HFFc6 (cell line): ENCODE measurements at regions not wholly inside any gene's neighbourhood (a gene's known extent, or its start where the extent isn't known, plus 50 kb on each side); places are given as distances from the start of the nearest gene placed in this dataset.

Experiments
- DNase-seq: peaks from one replicate; pipeline ENCODE4 v3.0.0-alpha.2; 2018
- H3K27ac Mint-ChIP-seq: 2 replicates; pipeline ENCODE4 v1.8.0; 2020; ENCODE audit warnings: mild to moderate bottlenecking, mixed read lengths
- H3K27me3 Mint-ChIP-seq: 2 replicates; pipeline ENCODE4 v1.8.0; 2021; ENCODE audit warnings: mild to moderate bottlenecking, moderate library complexity, mixed read lengths; ENCODE audit not compliant: insufficient read depth
- H3K36me3 Mint-ChIP-seq: 2 replicates; pipeline ENCODE4 v1.8.0; 2021; ENCODE audit warnings: low read depth, mixed read lengths
- H3K4me1 Mint-ChIP-seq: 2 replicates; pipeline ENCODE4 v1.8.0; 2020; ENCODE audit warnings: low read depth, mixed read lengths
- H3K4me3 Mint-ChIP-seq: 2 replicates; pipeline ENCODE4 v1.8.0; 2020; ENCODE audit warnings: mild to moderate bottlenecking, moderate library complexity, mixed read lengths
- H3K9me3 Mint-ChIP-seq: 2 replicates; pipeline ENCODE4 v1.8.0; 2020; ENCODE audit warnings: mild to moderate bottlenecking, mixed read lengths
- TF ChIP-seq, protein P1 (sequence below): fragments of 200-600 bp; sonication (generic); IDR thresholded peaks from 2 replicates; pipeline ENCODE4 v1.5.0; 2021; ENCODE audit warnings: antibody characterized with exemption, mild to moderate bottlenecking

DNA sequence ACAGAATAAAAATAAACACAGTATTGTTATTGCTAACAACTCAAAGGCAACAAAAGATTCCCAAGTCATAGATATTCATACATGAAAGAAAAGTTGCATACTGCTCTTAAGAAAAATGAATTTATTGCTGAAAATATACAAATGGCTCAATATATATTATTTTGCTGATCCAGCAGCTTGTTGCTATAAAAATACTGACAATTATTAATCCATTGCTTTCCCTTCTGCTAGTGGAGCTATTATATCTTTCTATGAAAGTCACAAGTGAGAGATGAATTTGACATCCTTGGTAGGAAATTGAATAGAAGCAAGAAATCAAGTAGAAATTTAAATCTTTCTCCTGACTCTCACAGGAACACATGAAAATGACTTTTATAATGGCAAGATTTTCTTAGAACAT lies 179.2 kb upstream of the MBNL1 start:
- TF ChIP-seq, protein P1, sequence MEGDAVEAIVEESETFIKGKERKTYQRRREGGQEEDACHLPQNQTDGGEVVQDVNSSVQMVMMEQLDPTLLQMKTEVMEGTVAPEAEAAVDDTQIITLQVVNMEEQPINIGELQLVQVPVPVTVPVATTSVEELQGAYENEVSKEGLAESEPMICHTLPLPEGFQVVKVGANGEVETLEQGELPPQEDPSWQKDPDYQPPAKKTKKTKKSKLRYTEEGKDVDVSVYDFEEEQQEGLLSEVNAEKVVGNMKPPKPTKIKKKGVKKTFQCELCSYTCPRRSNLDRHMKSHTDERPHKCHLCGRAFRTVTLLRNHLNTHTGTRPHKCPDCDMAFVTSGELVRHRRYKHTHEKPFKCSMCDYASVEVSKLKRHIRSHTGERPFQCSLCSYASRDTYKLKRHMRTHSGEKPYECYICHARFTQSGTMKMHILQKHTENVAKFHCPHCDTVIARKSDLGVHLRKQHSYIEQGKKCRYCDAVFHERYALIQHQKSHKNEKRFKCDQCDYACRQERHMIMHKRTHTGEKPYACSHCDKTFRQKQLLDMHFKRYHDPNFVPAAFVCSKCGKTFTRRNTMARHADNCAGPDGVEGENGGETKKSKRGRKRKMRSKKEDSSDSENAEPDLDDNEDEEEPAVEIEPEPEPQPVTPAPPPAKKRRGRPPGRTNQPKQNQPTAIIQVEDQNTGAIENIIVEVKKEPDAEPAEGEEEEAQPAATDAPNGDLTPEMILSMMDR: no peak
- no peaks in the 10 kb centered on the region for H3K36me3 Mint-ChIP-seq
- H3K9me3 Mint-ChIP-seq: no peaks in the 10 kb centered on the region
- H3K27ac Mint-ChIP-seq: no peak overlapping the region
- DNase-seq: no peak
- H3K4me3 Mint-ChIP-seq: no peak overlapping the region
- H3K27me3 Mint-ChIP-seq: no peaks in the 10 kb centered on the region
- peaks cover 2% of the 10 kb centered on the region; the same call in 1 of the 2 replicates for H3K4me1 Mint-ChIP-seq

DNA sequence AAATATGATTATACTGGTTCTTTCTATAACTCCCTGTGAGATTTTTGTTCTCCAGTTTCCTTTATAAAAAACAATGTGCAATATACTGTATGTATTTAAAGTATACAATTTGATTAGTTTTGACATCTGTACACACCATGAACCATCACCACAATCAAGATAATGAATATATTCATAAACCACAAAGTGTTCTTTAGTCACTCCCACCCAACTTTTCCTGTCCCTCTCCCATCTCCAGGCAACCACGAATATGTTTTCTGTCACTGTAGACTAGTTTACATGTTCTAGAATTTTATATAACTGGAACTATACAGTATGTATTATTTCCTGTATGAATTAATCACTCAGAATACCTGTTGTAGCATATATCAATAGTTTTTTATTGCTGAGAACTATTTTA lies 177.0 kb upstream of the MBNL1 start:
- TF ChIP-seq, protein P1: no peak
- H3K27me3 Mint-ChIP-seq: no peaks in the 10 kb centered on the region
- no peak overlapping the region for H3K27ac Mint-ChIP-seq
- H3K36me3 Mint-ChIP-seq: no peaks in the 10 kb centered on the region
- H3K4me1 Mint-ChIP-seq: peaks cover 5% of the 10 kb centered on the region; the same call in 1 of the 2 replicates
- no peak overlapping the region for H3K4me3 Mint-ChIP-seq
- H3K9me3 Mint-ChIP-seq: no peaks in the 10 kb centered on the region
- no peak for DNase-seq

DNA sequence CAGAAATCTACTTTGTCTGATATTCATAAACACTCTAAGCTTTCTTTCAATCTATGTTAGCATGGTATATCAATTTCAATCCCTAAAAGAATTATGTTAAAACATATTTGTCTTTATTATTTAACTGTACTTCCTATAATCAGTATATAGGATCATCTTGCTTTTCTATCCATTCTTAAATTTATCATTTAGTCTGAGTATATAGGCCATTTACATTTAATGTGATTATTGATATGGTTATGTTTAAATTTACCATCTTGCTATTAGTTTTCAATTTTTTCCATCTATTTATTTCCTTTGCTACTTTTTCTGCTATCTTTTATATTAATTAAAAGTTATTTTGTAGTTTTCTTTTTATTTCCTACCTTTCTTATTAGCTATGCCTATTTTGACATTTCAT lies 174.8 kb upstream of the MBNL1 start:
- Mint-ChIP-seq H3K27ac (no peak overlapping the region), H3K4me1 (peaks cover 9% of the 10 kb centered on the region; the same call in 1 of the 2 replicates), H3K36me3 (no peaks in the 10 kb centered on the region), H3K9me3 (no peaks in the 10 kb centered on the region), H3K27me3 (no peaks in the 10 kb centered on the region), H3K4me3 (no peak overlapping the region)
- DNase-seq: no peak
- TF ChIP-seq, protein P1: no peak

DNA sequence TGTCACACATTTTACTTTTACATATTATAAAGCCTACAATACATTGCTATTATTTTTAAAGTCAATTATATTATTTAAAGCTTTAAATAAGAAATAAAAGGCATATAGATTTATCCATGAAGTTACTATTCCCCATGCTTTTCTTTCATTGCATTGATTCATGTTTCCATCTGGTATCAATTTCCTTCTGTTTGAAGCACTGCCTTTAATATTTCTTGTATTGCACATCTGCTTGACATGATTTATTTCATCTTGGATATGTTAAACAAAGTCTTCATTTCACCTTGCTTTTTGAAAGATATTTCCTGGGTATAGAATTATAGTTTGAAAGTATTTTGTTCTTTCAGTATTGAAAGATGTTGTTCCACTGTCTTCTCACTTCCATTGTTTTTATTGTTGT lies 174.3 kb upstream of the MBNL1 start:
- Mint-ChIP-seq H3K27me3 (no peaks in the 10 kb centered on the region), H3K9me3 (no peaks in the 10 kb centered on the region)
- no peak for DNase-seq

DNA sequence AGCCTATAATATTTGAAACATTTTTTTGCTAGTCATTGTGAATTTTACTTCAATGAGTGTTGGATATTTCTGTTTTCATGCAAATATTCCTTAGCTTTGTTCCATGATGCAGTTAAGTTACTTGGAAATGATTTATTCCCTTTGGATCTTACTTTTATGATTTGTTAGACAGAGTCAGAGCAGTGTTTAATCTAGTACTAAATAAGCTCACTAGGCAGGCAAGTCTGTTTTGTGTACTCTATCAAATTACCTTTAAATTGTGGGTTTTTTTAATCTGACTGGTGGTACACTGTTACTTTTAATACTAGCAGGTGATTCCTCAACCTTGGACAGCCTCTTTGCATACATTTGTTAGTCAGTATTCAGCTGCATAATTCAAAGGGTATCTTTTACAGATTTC lies 173.3 kb upstream of the MBNL1 start:
- H3K27ac Mint-ChIP-seq: no peak overlapping the region
- H3K9me3 Mint-ChIP-seq: no peaks in the 10 kb centered on the region
- H3K4me3 Mint-ChIP-seq: no peak overlapping the region
- TF ChIP-seq, protein P1: no peak
- no peak for DNase-seq
- H3K27me3 Mint-ChIP-seq: no peaks in the 10 kb centered on the region
- H3K36me3 Mint-ChIP-seq: no peaks in the 10 kb centered on the region
- H3K4me1 Mint-ChIP-seq: peaks cover 9% of the 10 kb centered on the region; the same call in 1 of the 2 replicates

More for the DNA sequence above, 174.3 kb upstream of the MBNL1 start:
- H3K4me3 Mint-ChIP-seq: no peak overlapping the region
- no peak overlapping the region for H3K27ac Mint-ChIP-seq
- no peaks in the 10 kb centered on the region for H3K36me3 Mint-ChIP-seq
- peaks cover 9% of the 10 kb centered on the region; the same call in 1 of the 2 replicates for H3K4me1 Mint-ChIP-seq
- TF ChIP-seq, protein P1: no peak
